Left kidney (tissue), 1 donor: ENCODE measurements at regions not wholly inside any gene's neighbourhood (a gene's known extent, or its start where the extent isn't known, plus 50 kb on each side); places are given as distances from the start of the nearest gene placed in this dataset.

ENCODE experiments used
- DNase-seq: peaks from one replicate; pipeline ENCODE4 v3.0.0-alpha.2; 2013

- DNase-seq = no peak
Observed at GRCh38 chr5:116640236-116640635, 65.6 kb upstream of the SEMA6A start.

GRCh38 chr5:116637149-116637740, 62.6 kb upstream of the SEMA6A start:
- no peak for DNase-seq

- DNase-seq = no peak
Observed at GRCh38 chr5:116632890-116633289, 58.3 kb upstream of the SEMA6A start.

- no peak for DNase-seq
Observed at GRCh38 chr5:116631147-116631546, 56.5 kb upstream of the SEMA6A start.

GRCh38 chr5:116629168-116629567, 54.5 kb upstream of the SEMA6A start:
- no peak for DNase-seq

- DNase-seq = no peak
Observed at GRCh38 chr5:116626945-116627679, 52.5 kb upstream of the SEMA6A start.

- DNase-seq = peak; percentile 70
Observed at GRCh38 chr5:116626272-116626723, 51.7 kb upstream of the SEMA6A start.
